Aorta (tissue), 5 donors: ENCODE measurements at regions not wholly inside any gene's neighbourhood (a gene's known extent, or its start where the extent isn't known, plus 50 kb on each side); places are given as distances from the start of the nearest gene placed in this dataset.

Source experiments
- ATAC-seq: fragments of 200-7000 bp; cut with Tn5 transposase; one replicate; pipeline ENCODE4 v1.9.1; 2022; ENCODE audit warnings: moderate library complexity; ENCODE audit not compliant: low FRiP score
- DNase-seq, 2 donors: peaks; one replicate each; pipeline ENCODE4 v3.0.0-alpha.2; 2020
- H3K27ac ChIP-seq, 2 donors: one replicate each; pipeline ENCODE4 v1.5.1; 2013; ENCODE audit warnings: low read length in 2 of 2, mild to moderate bottlenecking in 2 of 2, moderate library complexity in 2 of 2, control low read depth in 1 of 2, inconsistent platforms in 1 of 2, low read depth in 1 of 2
- H3K27me3 ChIP-seq, 2 donors: one replicate each; pipeline ENCODE4 v1.6.1; 2013; ENCODE audit warnings: control low read depth in 1 of 2, low read length in 1 of 2, mild to moderate bottlenecking in 1 of 2, moderate library complexity in 1 of 2; ENCODE audit not compliant: insufficient read depth in 2 of 2, control insufficient read depth in 1 of 2
- H3K36me3 ChIP-seq, 2 donors: one replicate each; pipeline ENCODE4 v1.6.1; 2013; ENCODE audit warnings: control low read depth in 1 of 2, low read length in 1 of 2, mild to moderate bottlenecking in 1 of 2; ENCODE audit not compliant: insufficient read depth in 2 of 2, control insufficient read depth in 1 of 2
- H3K4me1 ChIP-seq, 2 donors: one replicate each; pipeline ENCODE4 v1.6.1; 2013; ENCODE audit warnings: low read length in 2 of 2, control low read depth in 1 of 2, mild to moderate bottlenecking in 1 of 2, moderate library complexity in 1 of 2; ENCODE audit not compliant: insufficient read depth in 2 of 2, control insufficient read depth in 1 of 2
- H3K4me3 ChIP-seq, 2 donors: one replicate each; pipeline ENCODE4 v1.5.1; 2013; ENCODE audit warnings: low read length in 2 of 2, control low read depth in 1 of 2, mild to moderate bottlenecking in 1 of 2
- H3K9me3 ChIP-seq: one replicate; pipeline ENCODE4 v1.6.1; 2013; ENCODE audit warnings: mild to moderate bottlenecking, low read length; ENCODE audit not compliant: control insufficient read depth
- WGBS, 2 donors: extraction: QIAGEN DNeasy Blood & Tissue Kit; methylation state at CpG; one replicate each; pipeline ENCODE4 v1.1.7; 2013; 5-methylcytosine and 5-hydroxymethylcytosine counted together
- intact Hi-C, 2 donors: fragments of 100-400 bp; cut with DNase I; formaldehyde crosslinking; loops; one replicate each; pipeline versions ENCODE4 v1.14.2 to v1.15.0; 2022
- donor health status: healthy with polysubstance abuse.
- donor health status: Bipolar disorder and iron deficiency.
- donor health status: DM: no; HTN: no; CAD: no.
- donor health status: DM: no; HTN: no; CAD: no.
- donor health status: DM: yes; HTN: yes; CAD: no.

DNA sequence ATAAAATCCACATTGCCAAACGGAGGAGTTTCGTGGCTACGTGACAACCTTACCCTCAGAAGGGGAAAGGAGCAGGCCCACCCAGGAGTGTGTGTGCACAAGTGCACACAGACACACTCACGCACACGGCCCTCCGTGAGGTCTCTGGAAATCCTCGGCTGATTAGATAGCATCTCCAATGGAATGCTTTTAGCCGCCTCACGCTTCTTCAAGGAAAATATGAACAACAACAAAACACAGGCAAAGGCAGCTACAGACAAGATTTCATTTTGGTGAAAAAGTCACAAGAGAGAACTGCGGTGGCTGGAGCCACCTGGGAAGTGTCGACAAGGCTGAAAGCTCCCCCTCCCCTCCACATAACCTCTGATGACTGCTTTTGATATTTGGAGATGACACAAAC lies 391.8 kb upstream of the MKI67 start:
- DNase-seq (no peak), ATAC-seq (no peak)
- Histone ChIP-seq H3K36me3 (no peaks in the 10 kb centered on the region), H3K27ac (no peak overlapping the region), H3K4me1 (no peaks in the 10 kb centered on the region), H3K9me3 (no peaks in the 10 kb centered on the region), H3K4me3 (no peak overlapping the region), H3K27me3 (no peaks in the 10 kb centered on the region)
- WGBS, 2 donors = 62 to 73% methylated on average over 11 of the region's 11 CpGs
- intact Hi-C loops = no loop called here

DNA sequence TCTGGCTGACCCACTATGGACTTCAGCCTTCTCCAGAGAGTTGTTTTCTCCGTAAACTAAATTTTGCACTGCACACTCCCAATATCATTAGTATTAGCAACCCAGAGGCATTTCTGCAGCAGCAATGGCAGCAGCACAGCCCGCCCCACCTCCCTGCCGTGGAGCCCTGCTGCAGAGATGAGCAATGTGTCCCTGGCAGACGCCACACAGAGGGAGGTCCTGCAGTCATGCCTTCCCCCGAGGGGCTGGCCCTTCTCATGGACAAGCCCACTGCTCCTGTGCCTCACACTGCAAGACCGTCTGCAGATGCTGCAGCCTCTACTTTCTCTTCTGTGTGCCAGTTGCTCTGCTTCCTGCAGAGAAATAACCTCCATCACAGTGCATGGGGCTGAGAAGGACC lies 393.4 kb upstream of the MKI67 start:
- no peak overlapping the region for H3K4me3 ChIP-seq
- no peak overlapping the region for H3K27ac ChIP-seq
- H3K4me1 ChIP-seq = no peaks in the 10 kb centered on the region
- 66 to 75% methylated on average over 6 of the region's 6 CpGs for WGBS, 2 donors
- no peaks in the 10 kb centered on the region for H3K36me3 ChIP-seq
- intact Hi-C loops = no loop called here
- H3K27me3 ChIP-seq = no peaks in the 10 kb centered on the region
- DNase-seq (no peak), ATAC-seq (peak; percentile 27)
- no peaks in the 10 kb centered on the region for H3K9me3 ChIP-seq

DNA sequence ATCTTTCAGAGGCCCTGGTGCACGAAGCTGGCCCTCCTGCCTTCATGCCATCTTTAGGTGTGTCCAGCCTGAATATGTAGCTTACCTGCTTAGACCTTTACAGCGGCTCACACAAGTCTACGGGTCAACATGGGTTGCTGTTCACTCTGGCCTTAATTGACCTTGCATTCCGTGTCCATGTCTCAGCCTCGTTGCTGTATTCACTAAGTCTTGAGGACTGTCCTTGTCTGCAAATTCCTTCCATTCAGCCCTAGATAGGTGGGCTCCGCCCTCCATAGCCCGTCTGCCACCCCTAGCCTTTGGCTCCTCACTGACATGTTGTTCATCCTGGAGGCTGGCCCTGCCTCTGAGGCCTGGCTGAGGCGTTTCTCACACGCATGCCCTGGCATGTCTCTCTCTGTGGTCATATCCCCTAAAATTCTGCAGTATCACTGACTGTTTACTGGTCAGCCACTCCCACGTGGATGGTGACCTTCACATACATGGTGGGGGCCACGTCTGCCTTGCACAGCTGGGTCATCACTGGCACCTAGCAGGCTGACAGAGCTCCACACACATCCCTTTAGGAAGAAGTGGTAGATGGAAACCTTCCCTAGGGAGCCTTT lies 394.1 kb upstream of the MKI67 start:
- Histone ChIP-seq H3K27me3 (no peaks in the 10 kb centered on the region), H3K27ac (no peak overlapping the region), H3K4me3 (no peak overlapping the region), H3K9me3 (no peaks in the 10 kb centered on the region), H3K36me3 (no peaks in the 10 kb centered on the region), H3K4me1 (no peaks in the 10 kb centered on the region)
- intact Hi-C loops = no loop called here
- peak; percentile 17 for ATAC-seq
- no peak for DNase-seq
- 91% methylated on average over 11 of the region's 11 CpGs for WGBS, 2 donors

DNA sequence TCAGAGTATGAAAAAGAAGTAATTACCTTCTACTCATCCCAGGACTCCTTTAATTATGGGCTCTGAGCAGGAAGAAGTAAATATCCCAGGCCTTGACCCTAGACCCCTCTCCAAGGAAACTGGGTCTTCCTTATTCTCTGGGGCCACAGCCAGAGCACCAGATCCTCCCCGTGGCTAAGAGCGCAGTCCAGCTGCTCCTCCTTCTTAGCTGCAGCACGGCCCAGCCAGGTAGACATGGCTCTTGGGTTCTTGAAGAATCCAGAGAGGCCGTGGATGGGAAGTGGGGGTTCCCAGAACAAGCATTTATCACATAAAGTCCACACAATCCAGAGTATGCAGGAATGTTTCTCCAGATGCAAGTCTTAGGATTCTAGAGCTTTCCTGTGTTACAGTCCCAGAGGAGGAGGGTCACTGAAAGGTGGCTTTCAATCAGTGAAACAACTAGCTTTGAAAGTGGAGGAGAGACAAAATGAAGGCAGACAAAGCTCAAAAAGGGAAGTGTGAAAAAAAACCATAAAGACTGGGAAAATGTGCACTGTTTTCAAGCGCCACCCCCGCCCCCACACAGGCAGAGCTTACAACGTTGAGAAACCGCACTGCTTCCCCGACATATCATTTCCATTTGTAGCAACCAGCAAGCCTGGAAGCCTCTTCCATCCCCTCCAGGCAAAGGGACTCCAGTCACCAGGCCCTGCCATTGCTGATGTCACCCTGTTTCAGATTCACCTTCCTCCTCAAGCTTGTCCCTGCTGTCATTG lies 396.5 kb upstream of the MKI67 start:
- Histone ChIP-seq H3K27me3 (no peaks in the 10 kb centered on the region), H3K27ac (no peak overlapping the region), H3K36me3 (no peaks in the 10 kb centered on the region), H3K4me1 (no peaks in the 10 kb centered on the region), H3K9me3 (no peaks in the 10 kb centered on the region), H3K4me3 (no peak overlapping the region)
- 88 to 91% methylated on average over 9 of the region's 9 CpGs for WGBS, 2 donors
- intact Hi-C loops = no loop called here
- ATAC-seq (no peak), DNase-seq (no peak)

DNA sequence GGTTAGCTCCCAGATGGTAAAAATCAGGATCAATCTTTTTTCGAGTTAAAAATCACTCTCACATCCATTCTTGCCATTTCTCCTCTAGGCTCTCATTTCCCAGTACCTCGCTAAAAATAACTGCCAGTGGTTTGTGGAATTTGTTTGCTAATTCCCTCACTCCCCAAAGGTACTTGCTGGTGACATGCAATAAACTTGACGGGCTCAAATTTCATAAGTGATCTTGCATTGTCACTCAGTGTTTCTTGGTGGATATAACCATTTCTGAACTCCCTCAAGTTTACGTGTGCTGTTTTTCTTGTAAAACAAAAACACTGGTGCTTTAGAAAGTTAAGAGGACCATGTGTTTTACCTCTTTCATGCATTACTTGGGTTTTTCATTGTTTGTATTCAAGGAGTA lies 399.2 kb upstream of the MKI67 start:
- ATAC-seq (no peak), DNase-seq (no peak)
- Histone ChIP-seq H3K36me3 (no peaks in the 10 kb centered on the region), H3K9me3 (no peaks in the 10 kb centered on the region), H3K27ac (no peak overlapping the region), H3K27me3 (no peaks in the 10 kb centered on the region), H3K4me3 (no peak overlapping the region), H3K4me1 (no peaks in the 10 kb centered on the region)
- intact Hi-C loops = no loop called here
- 53 to 56% methylated on average over 4 of the region's 4 CpGs for WGBS, 2 donors

DNA sequence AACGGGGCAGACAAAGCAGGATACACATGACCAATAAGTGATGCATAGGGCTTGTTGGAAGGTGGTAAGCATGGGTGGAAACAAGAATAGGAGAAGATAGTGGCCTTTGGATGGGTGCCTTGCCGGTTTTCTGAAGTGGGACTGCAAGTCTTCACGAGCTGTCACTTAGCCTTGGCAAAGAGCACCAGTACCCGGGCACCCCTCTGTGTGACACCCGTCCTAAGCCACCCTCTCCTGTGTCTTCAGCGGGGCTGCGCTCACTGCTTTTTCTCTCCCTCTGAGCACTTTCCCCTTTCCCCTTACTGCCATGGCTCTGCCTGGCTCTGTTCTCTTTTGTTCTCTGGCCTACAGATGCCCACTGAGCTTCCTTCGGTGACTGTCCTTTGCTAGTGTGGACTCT lies 399.7 kb upstream of the MKI67 start:
- H3K4me3 ChIP-seq = no peak overlapping the region
- no peaks in the 10 kb centered on the region for H3K4me1 ChIP-seq
- H3K27ac ChIP-seq = no peak overlapping the region
- no peaks in the 10 kb centered on the region for H3K36me3 ChIP-seq
- H3K27me3 ChIP-seq = no peaks in the 10 kb centered on the region
- DNase-seq (no peak), ATAC-seq (no peak)
- H3K9me3 ChIP-seq = no peaks in the 10 kb centered on the region
- intact Hi-C loops = no loop called here
- 88 to 90% methylated on average over 8 of the region's 8 CpGs for WGBS, 2 donors

DNA sequence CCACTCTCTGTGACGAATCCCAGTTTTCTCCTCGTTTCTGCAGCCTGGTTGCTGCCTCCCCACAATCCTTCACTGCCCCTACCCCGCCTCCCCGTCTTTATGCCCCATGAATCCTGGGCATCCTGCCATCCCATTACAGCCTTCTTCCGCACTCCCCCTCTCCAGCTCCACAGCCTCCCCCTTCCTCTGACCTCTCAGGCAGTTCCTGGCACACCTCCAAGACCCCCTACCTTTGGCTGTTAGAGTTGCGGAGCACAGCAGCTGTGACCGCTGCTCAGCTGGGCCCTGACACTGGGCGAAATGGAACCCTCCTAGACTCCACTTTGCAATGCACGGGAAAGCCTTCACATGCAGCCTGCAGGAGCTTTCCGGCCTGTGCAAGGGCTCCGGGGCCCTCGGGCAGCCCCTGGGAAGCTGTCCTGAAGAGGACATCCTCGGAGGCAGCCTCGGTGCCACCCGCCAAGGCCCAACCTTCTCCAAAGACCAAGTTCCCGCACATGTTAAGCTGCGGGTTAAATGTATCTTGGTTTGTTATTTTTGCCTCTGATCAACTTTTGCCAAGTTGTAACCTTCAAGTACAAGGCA lies 400.7 kb upstream of the MKI67 start:
- no peak overlapping the region for H3K4me3 ChIP-seq
- H3K9me3 ChIP-seq = no peaks in the 10 kb centered on the region
- intact Hi-C loops = no loop called here
- no peaks in the 10 kb centered on the region for H3K27me3 ChIP-seq
- H3K4me1 ChIP-seq = no peaks in the 10 kb centered on the region
- ATAC-seq = no peak
- 63 to 71% methylated on average over 17 of the region's 17 CpGs for WGBS, 2 donors
- DNase-seq = no peak
- H3K27ac ChIP-seq = no peak overlapping the region
- H3K36me3 ChIP-seq = no peaks in the 10 kb centered on the region

DNA sequence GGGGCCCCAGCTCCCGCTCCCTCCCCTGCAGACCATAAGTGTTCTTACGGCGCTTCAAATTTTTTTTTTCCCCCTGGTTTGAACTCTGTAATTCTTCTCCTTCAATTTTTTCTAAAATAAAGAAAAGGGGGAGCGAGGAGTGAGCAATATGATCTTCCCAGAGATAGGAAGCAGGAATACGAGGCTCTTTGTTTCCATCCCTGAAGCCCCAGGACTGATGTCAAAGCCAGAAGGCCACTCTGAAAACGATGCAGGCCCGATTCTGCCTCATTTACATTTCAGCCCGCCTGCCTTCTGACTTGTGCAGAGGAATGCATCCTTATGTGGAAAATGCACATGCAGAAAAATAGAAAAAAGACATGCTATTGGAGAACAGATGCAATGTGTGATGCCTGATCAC lies 401.5 kb upstream of the MKI67 start:
- no peak overlapping the region for H3K27ac ChIP-seq
- H3K36me3 ChIP-seq = no peaks in the 10 kb centered on the region
- no peak overlapping the region for H3K4me3 ChIP-seq
- no peaks in the 10 kb centered on the region for H3K9me3 ChIP-seq
- no peaks in the 10 kb centered on the region for H3K27me3 ChIP-seq
- ATAC-seq (no peak), DNase-seq (no peak)
- WGBS, 2 donors = 78 to 83% methylated on average over 8 of the region's 8 CpGs
- intact Hi-C loops = no loop called here
- no peaks in the 10 kb centered on the region for H3K4me1 ChIP-seq

DNA sequence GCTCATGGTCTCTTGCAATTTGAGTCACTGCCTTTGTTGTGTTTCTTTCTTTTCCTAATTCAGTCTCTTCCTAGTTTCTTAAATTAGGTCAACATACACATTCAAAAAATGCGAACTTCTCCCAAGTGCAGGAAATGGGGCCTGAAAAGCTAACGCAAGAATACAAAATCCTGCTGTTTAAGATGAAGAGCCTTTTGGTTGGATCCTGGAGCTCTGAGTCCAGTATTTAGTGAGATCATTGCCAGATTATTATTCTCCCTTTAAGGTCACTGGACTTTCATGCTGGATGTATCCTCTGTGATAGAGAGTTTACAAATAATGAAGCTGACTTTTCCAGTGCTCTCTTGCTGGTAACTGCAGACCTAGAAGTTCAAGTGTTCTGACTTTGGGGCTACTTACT lies 401.9 kb upstream of the MKI67 start:
- WGBS, 2 donors = 89 to 91% methylated on average over 2 of the region's 2 CpGs
- ATAC-seq (no peak), DNase-seq (no peak)
- intact Hi-C loops = no loop called here
- Histone ChIP-seq H3K36me3 (no peaks in the 10 kb centered on the region), H3K27me3 (no peaks in the 10 kb centered on the region), H3K4me3 (no peak overlapping the region), H3K9me3 (no peaks in the 10 kb centered on the region), H3K27ac (no peak overlapping the region), H3K4me1 (no peaks in the 10 kb centered on the region)
